HepG2 (cell line): ENCODE measurements at regions not wholly inside any gene's neighbourhood (a gene's known extent, or its start where the extent isn't known, plus 50 kb on each side); places are given as distances from the start of the nearest gene placed in this dataset.

Source experiments
- ATAC-seq: fragments of 200-7000 bp; cut with Tn5 transposase; 3 replicates; pipeline ENCODE4 v1.9.1; 2020; ENCODE audit warnings: mild to moderate bottlenecking, moderate library complexity
- BruUV-seq: library from RNA; stranded (reverse); fragments of 400-500 nt; replicated peaks from 2 replicates; lab custom pipeline; 2021; lab: Mats Ljungman, UMichigan
- CTCF ChIA-PET: fragments of 300-600 bp; formaldehyde crosslinking; extraction: SDS; loops from one replicate; lab custom pipeline; 2021; ENCODE audit warnings: low total read pairs, inconsistent platforms, low intra/inter-chr PET ratio; lab: Yijun Ruan, JAX
- POLR2A ChIA-PET: fragments of 350-600 bp; sonication (Branson Sonifier 250); formaldehyde crosslinking; loops from one replicate; lab custom pipeline; 2020; ENCODE audit warnings: antibody characterized with exemption, inconsistent platforms; lab: Yijun Ruan, JAX
- DNase-seq: peaks from one replicate; pipeline ENCODE4 v3.0.0-alpha.2; 2015; ENCODE audit warnings: low spot score
- FAIRE-seq: peaks from 3 replicates; lab custom pipeline; 2011; peaks lifted over from hg19 to GRCh38; lab: Jason Lieb, UNC
- H2AFZ ChIP-seq: one replicate; pipeline ENCODE4 v1.6.1; 2011; ENCODE audit warnings: low read length, inconsistent platforms
- H3K27ac ChIP-seq: fragments of 300-600 bp; 3 replicates; pipeline ENCODE4 v1.8.0; 2011; ENCODE audit warnings: mixed run types, mild to moderate bottlenecking, mixed read lengths, low read length, inconsistent platforms; ENCODE audit not compliant: insufficient read depth; ENCODE audit errors: extremely low read length
- H3K27me3 ChIP-seq, 2 experiments: fragments of 200-600 bp in 1 of 2; 2 replicates in 1 of 2; 3 replicates in 1 of 2; pipeline versions ENCODE4 v1.6.0 to v1.8.0; 2011; ENCODE audit warnings: low read length in 2 of 2, mild to moderate bottlenecking in 2 of 2, moderate library complexity in 2 of 2, inconsistent platforms in 1 of 2; ENCODE audit not compliant: insufficient read depth in 2 of 2, control insufficient read depth in 1 of 2
- H3K36me3 ChIP-seq, 2 experiments: fragments of 200-600 bp in 1 of 2; replicated peaks in 1 of 2; 2 replicates in 1 of 2; 3 replicates in 1 of 2; pipeline versions ENCODE4 v1.5.1 to v1.8.0; 2011; ENCODE audit warnings: low read length in 2 of 2, inconsistent platforms in 1 of 2; ENCODE audit not compliant: insufficient read depth in 2 of 2, control insufficient read depth in 1 of 2
- H3K4me1 ChIP-seq: 2 replicates; pipeline ENCODE4 v1.5.1; 2012; ENCODE audit warnings: low read length, inconsistent platforms; ENCODE audit not compliant: insufficient read depth
- H3K4me2 ChIP-seq: 2 replicates; pipeline ENCODE4 v1.6.0; 2011; ENCODE audit warnings: low read depth, low read length, inconsistent platforms
- H3K4me3 ChIP-seq, 3 experiments: fragments of 200-600 bp in 1 of 3; sonication (generic), shearing (Covaris generic) in 1 of 3; replicated peaks in 1 of 3; 2 replicates each; pipeline ENCODE4 v1.5.1; 2011 to 2016; ENCODE audit warnings: low read length in 3 of 3, inconsistent platforms in 2 of 3, low read depth in 2 of 3, mild to moderate bottlenecking in 2 of 3, control low read depth in 1 of 3, mixed read lengths in 1 of 3; ENCODE audit not compliant: insufficient read depth in 1 of 3
- H3K79me2 ChIP-seq: one replicate; pipeline ENCODE4 v1.6.1; 2011; ENCODE audit warnings: low read length, inconsistent platforms; ENCODE audit not compliant: insufficient read depth
- H3K9ac ChIP-seq: 2 replicates; pipeline ENCODE4 v1.6.0; 2011; ENCODE audit warnings: mild to moderate bottlenecking, low read depth, low read length, inconsistent platforms; ENCODE audit not compliant: insufficient read depth
- H3K9me3 ChIP-seq: 2 replicates; pipeline ENCODE4 v1.5.1; 2012; ENCODE audit warnings: mild to moderate bottlenecking, low read length
- H4K20me1 ChIP-seq: 2 replicates; pipeline ENCODE4 v1.6.0; 2011; ENCODE audit warnings: inconsistent platforms, mild to moderate bottlenecking, low read length, moderate library complexity; ENCODE audit not compliant: insufficient read depth
- GABPA ChIP-seq, 2 experiments: IDR thresholded peaks; 2 replicates each; pipeline ENCODE4 v1.6.1; 2011 to 2016; ENCODE audit warnings: low read depth in 2 of 2, low read length in 1 of 2, missing biosample characterization in 1 of 2, missing genetic modification characterization in 1 of 2
- KDM5B ChIP-seq: sonication (generic); formaldehyde crosslinking; IDR thresholded peaks from 2 replicates; pipeline ENCODE4 v1.4.0; 2020; ENCODE audit warnings: missing genetic modification reagents, mild to moderate bottlenecking, borderline replicate concordance
- RFX3 ChIP-seq: IDR thresholded peaks from 2 replicates; pipeline ENCODE4 v1.6.1; 2016; ENCODE audit warnings: missing biosample characterization, missing genetic modification reagents
- RFXAP ChIP-seq: sonication (generic); formaldehyde crosslinking; IDR thresholded peaks from 2 replicates; pipeline ENCODE4 v1.4.0; 2020; ENCODE audit warnings: missing genetic modification reagents, borderline replicate concordance
- SOX6 ChIP-seq, 2 experiments: fragments of 450-650 bp in 1 of 2; sonication (generic) in 1 of 2; formaldehyde crosslinking in 1 of 2; IDR thresholded peaks; 2 replicates each; pipeline versions ENCODE4 v1.4.0 to v1.6.1; 2017 to 2020; ENCODE audit warnings: antibody characterized with exemption in 1 of 2, mild to moderate bottlenecking in 1 of 2, missing genetic modification reagents in 1 of 2
- SRY ChIP-seq: sonication (generic); formaldehyde crosslinking; IDR thresholded peaks from 2 replicates; pipeline ENCODE4 v1.8.0; 2022; ENCODE audit warnings: mild to moderate bottlenecking, missing genetic modification reagents
- TERF1 ChIP-seq: sonication (generic); formaldehyde crosslinking; IDR thresholded peaks from 2 replicates; pipeline ENCODE4 v1.8.0; 2022; ENCODE audit warnings: mild to moderate bottlenecking, missing genetic modification reagents, moderate library complexity
- UBTF ChIP-seq: sonication (generic); formaldehyde crosslinking; IDR thresholded peaks from 2 replicates; pipeline ENCODE4 v1.4.0; 2020; ENCODE audit warnings: mild to moderate bottlenecking, missing genetic modification reagents
- ZNF3 ChIP-seq: IDR thresholded peaks from 2 replicates; pipeline ENCODE4 v1.7.0; 2017; ENCODE audit warnings: inconsistent platforms
- ZNF503 ChIP-seq: sonication (generic); formaldehyde crosslinking; IDR thresholded peaks from 2 replicates; pipeline ENCODE4 v1.4.0; 2020; ENCODE audit warnings: missing genetic modification reagents
- ZNF616 ChIP-seq: sonication (generic); formaldehyde crosslinking; IDR thresholded peaks from 2 replicates; pipeline ENCODE4 v1.5.0; 2020; ENCODE audit warnings: low read depth, mild to moderate bottlenecking, missing genetic modification reagents
- WGBS: methylation state at CpG from one replicate; pipeline ENCODE4 v1.1.6; 2017; ENCODE audit warnings: low lambda C conversion rate; 5-methylcytosine and 5-hydroxymethylcytosine counted together
- in situ Hi-C: cut with HindIII; loops from 2 replicates; pipeline ENCODE4 v1.10.0; 2017; ENCODE audit warnings: low pct_unique_long_range_greater_than_20kb; ENCODE audit not compliant: extremely low pct_ligation_motif_present
- intact Hi-C: fragments of 100-400 bp; cut with micrococcal nuclease; formaldehyde crosslinking; loops from one replicate; pipeline ENCODE4 v1.10.0; 2022; ENCODE audit not compliant: unreplicated experiment
- TF ChIP-seq, protein P1 (sequence below): sonication (generic); formaldehyde crosslinking; IDR thresholded peaks from 2 replicates; pipeline ENCODE4 v1.8.1; 2023; ENCODE audit warnings: mild to moderate bottlenecking, missing genetic modification reagents

GRCh38 chr4:124219389-124219788, 493.1 kb downstream of the ANKRD50 start:
- no peaks in the 10 kb centered on the region for H3K79me2 ChIP-seq
- CTCF ChIA-PET, result no interaction called here
- 6% methylated on average over 1 of the region's 1 CpG for WGBS

GRCh38 chr4:124224256-124224655, 488.3 kb downstream of the ANKRD50 start:
- H2AFZ ChIP-seq, result no peak overlapping the region
- H3K79me2 ChIP-seq, result no peaks in the 10 kb centered on the region
- CTCF ChIA-PET, result no interaction called here
- H3K36me3 ChIP-seq, result no peaks in the 10 kb centered on the region
- no peak overlapping the region for H3K27ac ChIP-seq
- POLR2A ChIA-PET, result no interaction called here
- intact Hi-C loops (no loop called here), in situ Hi-C loops (no loop called here)
- H3K9me3 ChIP-seq, result no peaks in the 10 kb centered on the region
- H3K4me3 ChIP-seq, result no peak overlapping the region
- ATAC-seq (no peak), FAIRE-seq (no peak), DNase-seq (no peak)
- no peaks in the 10 kb centered on the region for H3K4me1 ChIP-seq
- TF ChIP-seq UBTF (no peak), GABPA (IDR thresholded peaks at IDR 0.05; ENCODE audit: low read depth, low read length) (no peak), GABPA (CRISPR knock-in tag; IDR thresholded peaks at IDR 0.05; ENCODE audit: low read depth) (no peak), ZNF3 (CRISPR knock-in tag) (no peak), ZNF503 (CRISPR knock-in tag) (no peak), KDM5B (CRISPR knock-in tag) (no peak), RFXAP (CRISPR knock-in tag) (no peak), TERF1 (CRISPR knock-in tag) (no peak), RFX3 (CRISPR knock-in tag) (no peak), SOX6 (IDR thresholded peaks at IDR 0.05) (no peak), SOX6 (CRISPR knock-in tag; IDR thresholded peaks at IDR 0.05) (no peak)
- TF ChIP-seq, protein P1, sequence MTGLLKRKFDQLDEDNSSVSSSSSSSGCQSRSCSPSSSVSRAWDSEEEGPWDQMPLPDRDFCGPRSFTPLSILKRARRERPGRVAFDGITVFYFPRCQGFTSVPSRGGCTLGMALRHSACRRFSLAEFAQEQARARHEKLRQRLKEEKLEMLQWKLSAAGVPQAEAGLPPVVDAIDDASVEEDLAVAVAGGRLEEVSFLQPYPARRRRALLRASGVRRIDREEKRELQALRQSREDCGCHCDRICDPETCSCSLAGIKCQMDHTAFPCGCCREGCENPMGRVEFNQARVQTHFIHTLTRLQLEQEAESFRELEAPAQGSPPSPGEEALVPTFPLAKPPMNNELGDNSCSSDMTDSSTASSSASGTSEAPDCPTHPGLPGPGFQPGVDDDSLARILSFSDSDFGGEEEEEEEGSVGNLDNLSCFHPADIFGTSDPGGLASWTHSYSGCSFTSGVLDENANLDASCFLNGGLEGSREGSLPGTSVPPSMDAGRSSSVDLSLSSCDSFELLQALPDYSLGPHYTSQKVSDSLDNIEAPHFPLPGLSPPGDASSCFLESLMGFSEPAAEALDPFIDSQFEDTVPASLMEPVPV (CRISPR knock-in tag), result no peak
- 0% methylated on average over 1 of the region's 1 CpG for WGBS
- no peak overlapping the region for H3K4me2 ChIP-seq
- no peak overlapping the region for H3K9ac ChIP-seq
- BruUV-seq, result no TSS peak
- H3K27me3 ChIP-seq, result no peaks in the 10 kb centered on the region
- H4K20me1 ChIP-seq, result no peaks in the 10 kb centered on the region

More at GRCh38 chr4:124219389-124219788, 493.1 kb downstream of the ANKRD50 start:
- intact Hi-C loops (no loop called here), in situ Hi-C loops (no loop called here)
- Histone ChIP-seq H3K9ac (no peak overlapping the region), H3K27me3 (no peaks in the 10 kb centered on the region), H3K4me2 (no peak overlapping the region), H3K4me3 (no peak overlapping the region), H4K20me1 (no peaks in the 10 kb centered on the region), H2AFZ (no peak overlapping the region), H3K27ac (no peak overlapping the region), H3K9me3 (no peaks in the 10 kb centered on the region), H3K4me1 (no peaks in the 10 kb centered on the region), H3K36me3 (no peaks in the 10 kb centered on the region)
- POLR2A ChIA-PET, result no interaction called here
- FAIRE-seq (no peak), DNase-seq (no peak), ATAC-seq (no peak)
- TF ChIP-seq SRY (CRISPR knock-in tag), result no peak
- no peak for TF ChIP-seq ZNF616
- no TSS peak for BruUV-seq
